Activated naive CD8-positive, alpha-beta T cell treated with anti-CD3 and anti-CD28 coated beads for 36 hours (primary cell): ENCODE measurements at regions not wholly inside any gene's neighbourhood (a gene's known extent, or its start where the extent isn't known, plus 50 kb on each side); places are given as distances from the start of the nearest gene placed in this dataset.
A peak's percentile ranks its signal among the peaks of the same experiment; 100 is the strongest.
"Not testable (repeated sequence)": the region's sequence is repeated elsewhere in the genome, so short reads cannot be mapped to it uniquely, and the experiment has no call there.

Experiments
- DNase-seq: peaks from one replicate; pipeline ENCODE4 v3.0.0; 2021
- H3K27ac Mint-ChIP-seq: one replicate; pipeline ENCODE4 v1.8.0; 2022; ENCODE audit warnings: mild to moderate bottlenecking, moderate library complexity, mixed read lengths
- H3K27me3 Mint-ChIP-seq: one replicate; pipeline ENCODE4 v1.8.0; 2022; ENCODE audit warnings: mild to moderate bottlenecking, mixed read lengths
- H3K36me3 Mint-ChIP-seq: one replicate; pipeline ENCODE4 v1.8.0; 2021; ENCODE audit warnings: mild to moderate bottlenecking, mixed read lengths
- H3K4me1 Mint-ChIP-seq: one replicate; pipeline ENCODE4 v1.8.0; 2021; ENCODE audit warnings: mixed read lengths
- H3K4me3 Mint-ChIP-seq: one replicate; pipeline ENCODE4 v1.8.0; 2022; ENCODE audit warnings: mild to moderate bottlenecking, moderate library complexity, mixed read lengths
- H3K9me3 Mint-ChIP-seq: one replicate; pipeline ENCODE4 v1.8.0; 2022; ENCODE audit warnings: mixed read lengths

DNA sequence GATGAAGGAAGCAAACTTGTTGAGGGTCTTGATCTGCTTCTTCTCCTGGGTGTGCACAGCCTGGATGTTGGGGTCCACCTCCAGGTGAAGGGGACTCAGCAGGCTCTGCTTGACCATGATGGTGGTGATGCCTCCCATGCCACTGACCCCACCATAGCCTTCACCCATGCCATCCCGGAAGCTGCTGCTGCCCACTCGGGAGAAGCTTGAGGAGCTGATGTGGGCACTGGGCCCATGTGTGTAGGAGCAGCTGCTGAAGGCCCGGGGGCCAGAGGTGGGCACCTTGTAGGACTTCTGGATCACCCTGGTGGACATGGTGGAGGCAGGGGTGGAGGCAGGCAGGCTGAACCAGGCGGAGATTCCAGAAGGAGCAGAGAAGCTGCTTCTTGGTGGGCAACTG lies 432.7 kb upstream of the DIPK2B start:
- H3K4me1 Mint-ChIP-seq: no peaks in the 10 kb centered on the region
- H3K9me3 Mint-ChIP-seq: peaks cover under 1% of the 10 kb centered on the region
- H3K27me3 Mint-ChIP-seq: peaks cover 10% of the 10 kb centered on the region
- no peak for DNase-seq
- H3K27ac Mint-ChIP-seq: no peak overlapping the region
- H3K4me3 Mint-ChIP-seq: no peak overlapping the region
- H3K36me3 Mint-ChIP-seq: no peaks in the 10 kb centered on the region

DNA sequence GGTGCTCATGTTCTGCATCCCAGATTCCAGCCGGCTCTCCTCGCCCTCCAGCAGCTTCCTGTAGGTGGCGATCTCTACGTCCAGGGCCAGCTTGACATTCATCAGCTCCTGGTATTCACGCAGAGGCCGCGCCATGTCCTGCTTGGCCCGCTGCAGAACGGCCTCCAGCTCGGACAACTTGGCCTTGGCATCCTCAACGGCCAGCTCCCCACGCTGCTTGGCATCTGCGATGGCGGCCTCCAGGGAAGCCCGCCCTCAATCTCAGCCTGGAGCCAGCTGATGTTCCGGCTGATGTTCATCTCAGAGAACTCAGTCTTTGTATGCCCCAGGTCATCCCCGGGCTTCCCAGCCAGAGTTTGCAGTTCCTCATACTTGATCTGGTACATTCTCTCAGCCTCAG lies 431.8 kb upstream of the DIPK2B start:
- peaks cover 10% of the 10 kb centered on the region for H3K27me3 Mint-ChIP-seq
- no peak overlapping the region for H3K27ac Mint-ChIP-seq
- DNase-seq: no peak
- no peaks in the 10 kb centered on the region for H3K4me1 Mint-ChIP-seq
- no peaks in the 10 kb centered on the region for H3K9me3 Mint-ChIP-seq
- no peaks in the 10 kb centered on the region for H3K36me3 Mint-ChIP-seq
- H3K4me3 Mint-ChIP-seq: no peak overlapping the region

DNA sequence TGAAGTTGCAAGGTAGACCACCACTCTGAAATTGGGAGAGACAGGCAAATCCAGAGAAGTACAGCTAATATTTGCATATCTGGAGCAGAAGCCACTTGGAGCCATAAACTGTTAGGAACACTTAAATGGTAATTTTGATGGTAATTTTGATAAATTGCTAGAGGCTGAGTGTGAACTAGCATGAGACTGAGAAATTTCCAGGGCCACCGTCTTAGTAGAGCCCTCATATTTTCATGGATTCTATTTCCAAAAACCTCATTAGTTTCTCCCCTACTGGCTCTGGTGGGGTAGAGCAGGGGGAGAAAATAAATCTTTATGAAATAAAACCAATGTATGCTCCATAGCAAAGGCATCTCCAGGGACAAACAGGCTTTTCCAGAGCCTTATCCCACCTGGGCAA lies 429.4 kb upstream of the DIPK2B start:
- Mint-ChIP-seq H3K36me3 (peaks cover 3% of the 10 kb centered on the region), H3K9me3 (no peaks in the 10 kb centered on the region), H3K27ac (no peak overlapping the region), H3K4me1 (no peaks in the 10 kb centered on the region), H3K27me3 (no peaks in the 10 kb centered on the region), H3K4me3 (no peak overlapping the region)
- DNase-seq: no peak

DNA sequence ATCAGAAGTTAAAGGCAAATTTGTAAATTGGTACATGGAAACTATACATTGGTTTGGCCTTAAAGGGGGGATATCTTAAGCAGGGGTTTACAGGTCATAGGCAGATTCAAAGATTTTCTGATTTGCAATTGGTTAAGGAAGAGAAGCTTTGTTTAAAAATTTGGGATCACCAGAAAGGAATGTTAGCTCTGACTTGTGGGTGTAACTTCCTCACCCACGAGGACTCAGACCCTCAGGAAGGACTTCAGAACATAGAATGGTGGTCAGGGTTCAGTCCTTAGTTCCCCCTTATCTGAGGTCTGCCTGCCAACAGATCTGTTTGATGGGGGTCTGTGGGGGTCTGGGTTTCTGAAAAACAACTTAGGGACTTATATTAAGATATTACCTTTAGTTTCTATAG lies 427.4 kb upstream of the DIPK2B start:
- Mint-ChIP-seq H3K27me3 (no peaks in the 10 kb centered on the region), H3K27ac (no peak overlapping the region), H3K36me3 (peaks cover 3% of the 10 kb centered on the region), H3K9me3 (no peaks in the 10 kb centered on the region), H3K4me1 (no peaks in the 10 kb centered on the region), H3K4me3 (no peak overlapping the region)
- no peak for DNase-seq

GRCh38 chrX:45623266-45623665 lies 422.6 kb upstream of the DIPK2B start:
- DNase-seq: no peak
- no peaks in the 10 kb centered on the region for H3K27me3 Mint-ChIP-seq
- H3K36me3 Mint-ChIP-seq: peaks cover 3% of the 10 kb centered on the region
- peaks cover 13% of the 10 kb centered on the region for H3K4me1 Mint-ChIP-seq
- no peak overlapping the region for H3K27ac Mint-ChIP-seq
- H3K4me3 Mint-ChIP-seq: no peak overlapping the region
- H3K9me3 Mint-ChIP-seq: peaks cover under 1% of the 10 kb centered on the region

- Mint-ChIP-seq H3K27ac (peak overlapping the region; percentile 27), H3K36me3 (peaks cover 3% of the 10 kb centered on the region), H3K4me3 (no peak overlapping the region), H3K9me3 (peaks cover 8% of the 10 kb centered on the region), H3K4me1 (peaks cover 13% of the 10 kb centered on the region), H3K27me3 (no peaks in the 10 kb centered on the region)
- DNase-seq: no peak
Observed at GRCh38 chrX:45622538-45622937, 421.9 kb upstream of the DIPK2B start.

GRCh38 chrX:45622042-45622423 lies 421.4 kb upstream of the DIPK2B start:
- H3K4me1 Mint-ChIP-seq: peaks cover 13% of the 10 kb centered on the region
- no peaks in the 10 kb centered on the region for H3K27me3 Mint-ChIP-seq
- peaks cover 9% of the 10 kb centered on the region for H3K9me3 Mint-ChIP-seq
- H3K4me3 Mint-ChIP-seq: no peak overlapping the region
- DNase-seq: no peak
- peak overlapping the region; percentile 27 for H3K27ac Mint-ChIP-seq
- H3K36me3 Mint-ChIP-seq: peaks cover 3% of the 10 kb centered on the region

DNA sequence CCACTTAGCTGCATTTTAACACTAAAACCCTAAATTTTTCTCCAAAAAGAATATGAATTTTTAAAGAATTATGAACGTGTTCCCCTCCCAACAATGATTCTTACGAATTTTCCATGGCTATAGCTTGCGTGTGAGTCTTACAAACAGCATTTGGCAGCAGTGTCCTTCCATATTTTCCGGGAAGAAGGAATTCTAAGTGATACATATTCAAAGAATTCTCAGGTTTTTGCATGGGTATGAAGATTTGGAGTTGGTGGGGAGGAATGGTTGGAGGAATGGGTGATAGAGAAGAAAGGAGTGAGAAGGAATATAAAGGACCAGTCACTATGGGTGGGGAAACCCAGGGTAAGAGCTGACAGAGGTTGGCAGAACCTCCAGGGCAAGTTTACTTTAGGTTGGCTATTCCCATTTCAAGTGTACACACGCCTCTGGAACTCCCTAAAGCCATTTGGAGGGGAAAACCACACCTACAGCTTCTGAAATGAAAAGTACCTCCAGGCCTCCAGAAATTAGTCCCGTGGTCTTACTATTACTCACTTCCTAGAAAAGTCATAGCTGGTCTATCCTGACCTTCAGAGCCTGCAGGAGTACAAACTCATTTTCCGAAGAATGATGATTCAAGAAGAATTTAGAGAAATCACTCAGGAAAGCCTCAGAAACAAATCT lies 420.8 kb upstream of the DIPK2B start:
- Mint-ChIP-seq H3K4me1 (peaks cover 13% of the 10 kb centered on the region), H3K36me3 (peaks cover 3% of the 10 kb centered on the region), H3K9me3 (peaks cover 9% of the 10 kb centered on the region), H3K27ac (no peak overlapping the region), H3K4me3 (no peak overlapping the region), H3K27me3 (no peaks in the 10 kb centered on the region)
- DNase-seq: peak; percentile 0

GRCh38 chrX:45619290-45619689 lies 418.6 kb upstream of the DIPK2B start:
- peaks cover 11% of the 10 kb centered on the region for H3K9me3 Mint-ChIP-seq
- no peaks in the 10 kb centered on the region for H3K27me3 Mint-ChIP-seq
- H3K27ac Mint-ChIP-seq: no peak overlapping the region
- no peak for DNase-seq
- H3K4me3 Mint-ChIP-seq: no peak overlapping the region
- peaks cover 13% of the 10 kb centered on the region for H3K4me1 Mint-ChIP-seq
- no peaks in the 10 kb centered on the region for H3K36me3 Mint-ChIP-seq

GRCh38 chrX:45615591-45615990 lies 414.9 kb upstream of the DIPK2B start:
- H3K27ac Mint-ChIP-seq, H3K36me3 Mint-ChIP-seq, H3K4me1 Mint-ChIP-seq, DNase-seq, H3K27me3 Mint-ChIP-seq, H3K4me3 Mint-ChIP-seq: not testable (repeated sequence)
- peaks cover 12% of the 10 kb centered on the region for H3K9me3 Mint-ChIP-seq

- H3K27ac Mint-ChIP-seq: no peak overlapping the region
- no peak overlapping the region for H3K4me3 Mint-ChIP-seq
- H3K9me3 Mint-ChIP-seq: peaks cover 12% of the 10 kb centered on the region
- H3K36me3 Mint-ChIP-seq: no peaks in the 10 kb centered on the region
- no peaks in the 10 kb centered on the region for H3K27me3 Mint-ChIP-seq
- DNase-seq: no peak
- H3K4me1 Mint-ChIP-seq: no peaks in the 10 kb centered on the region
Observed at GRCh38 chrX:45614853-45615252, 414.2 kb upstream of the DIPK2B start.

- H3K4me1 Mint-ChIP-seq: no peaks in the 10 kb centered on the region
- H3K36me3 Mint-ChIP-seq: no peaks in the 10 kb centered on the region
- no peak overlapping the region for H3K27ac Mint-ChIP-seq
- no peak for DNase-seq
- no peak overlapping the region for H3K4me3 Mint-ChIP-seq
- peaks cover 3% of the 10 kb centered on the region for H3K9me3 Mint-ChIP-seq
- H3K27me3 Mint-ChIP-seq: peaks cover 5% of the 10 kb centered on the region
Observed at GRCh38 chrX:45602151-45602550, 401.5 kb upstream of the DIPK2B start.

- no peak for DNase-seq
- H3K27me3 Mint-ChIP-seq: peaks cover 5% of the 10 kb centered on the region
- H3K4me1 Mint-ChIP-seq: no peaks in the 10 kb centered on the region
- H3K4me3 Mint-ChIP-seq: no peak overlapping the region
- H3K27ac Mint-ChIP-seq: no peak overlapping the region
- peaks cover 3% of the 10 kb centered on the region for H3K9me3 Mint-ChIP-seq
- H3K36me3 Mint-ChIP-seq: no peaks in the 10 kb centered on the region
Observed at GRCh38 chrX:45601052-45601451, 400.4 kb upstream of the DIPK2B start.

DNA sequence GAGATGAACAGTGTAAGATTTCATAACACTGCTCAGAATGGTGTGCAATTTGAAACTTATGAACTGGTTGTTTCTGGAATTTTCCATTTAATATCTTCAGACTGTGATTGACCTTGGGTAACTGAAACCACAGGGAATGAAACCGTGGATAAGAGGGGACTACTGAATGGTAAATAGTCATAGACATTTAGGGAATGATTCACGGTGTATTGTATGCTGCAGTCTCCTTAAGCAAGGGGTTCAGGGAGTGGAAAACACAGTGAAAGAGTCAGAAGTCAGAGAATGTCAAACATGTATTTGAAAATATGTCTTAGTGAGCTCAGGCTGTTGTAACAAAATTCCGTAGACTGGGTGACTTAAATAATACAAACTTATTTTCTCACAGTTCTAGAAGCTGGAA lies 398.2 kb upstream of the DIPK2B start:
- Mint-ChIP-seq H3K36me3 (no peaks in the 10 kb centered on the region), H3K27ac (no peak overlapping the region), H3K9me3 (no peaks in the 10 kb centered on the region), H3K4me3 (no peak overlapping the region), H3K27me3 (peaks cover 14% of the 10 kb centered on the region), H3K4me1 (no peaks in the 10 kb centered on the region)
- no peak for DNase-seq

DNA sequence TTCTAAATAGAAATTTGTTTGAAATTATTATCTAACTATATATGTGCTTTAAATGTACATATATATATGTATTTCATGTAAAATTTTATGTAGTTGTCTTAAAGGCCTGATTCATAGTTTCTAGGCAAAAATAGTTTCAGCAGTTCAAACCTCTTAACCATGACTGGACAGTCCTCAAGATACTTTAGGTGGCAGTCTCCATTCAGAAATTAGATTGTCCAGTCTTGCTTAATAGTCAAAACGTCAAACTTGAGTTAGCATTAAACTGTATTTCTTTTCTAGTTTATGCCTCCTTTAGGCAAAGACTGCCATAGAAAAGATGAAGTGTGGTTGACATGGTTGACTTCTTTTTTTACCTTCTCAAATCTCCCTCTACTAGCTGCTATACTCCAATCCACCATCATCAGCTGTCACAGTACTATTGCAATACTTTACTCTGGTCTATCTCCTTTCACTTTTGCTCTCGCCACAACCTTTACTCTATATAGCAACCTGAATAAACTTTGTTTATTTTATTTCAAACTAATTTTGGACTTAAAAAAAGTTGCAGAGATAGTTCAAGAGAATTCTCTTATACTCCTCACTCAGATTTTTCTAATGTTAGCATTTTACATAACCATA lies 395.6 kb upstream of the DIPK2B start:
- Mint-ChIP-seq H3K27ac (no peak overlapping the region), H3K4me1 (no peaks in the 10 kb centered on the region), H3K27me3 (peaks cover 9% of the 10 kb centered on the region), H3K36me3 (no peaks in the 10 kb centered on the region), H3K9me3 (no peaks in the 10 kb centered on the region), H3K4me3 (no peak overlapping the region)
- DNase-seq: no peak

- Mint-ChIP-seq H3K27ac (no peak overlapping the region), H3K36me3 (no peaks in the 10 kb centered on the region), H3K4me1 (no peaks in the 10 kb centered on the region), H3K27me3 (peaks cover 12% of the 10 kb centered on the region), H3K4me3 (no peak overlapping the region), H3K9me3 (no peaks in the 10 kb centered on the region)
- DNase-seq: no peak
Observed at GRCh38 chrX:45592101-45592500, 391.4 kb upstream of the DIPK2B start.
